CD4-positive, CD25-positive, alpha-beta regulatory T cell (primary cell): ENCODE measurements at regions not wholly inside any gene's neighbourhood (a gene's known extent, or its start where the extent isn't known, plus 50 kb on each side); places are given as distances from the start of the nearest gene placed in this dataset.

Experiments
- ATAC-seq, 2 donors: fragments of 150-1000 bp; cut with Tn5 transposase; one replicate each; pipeline ENCODE4 v1.10.0; 2021; ENCODE audit warnings: low read depth in 2 of 2, moderate number of reproducible peaks in 2 of 2, moderate library complexity in 1 of 2
- DNase-seq, 3 donors: peaks; one replicate each; pipeline versions ENCODE4 v3.0.0 to v3.0.0-alpha.2; 2012 to 2022; ENCODE audit warnings: mixed read lengths in 1 of 3
- H3K27ac ChIP-seq: one replicate; pipeline ENCODE4 v1.7.0; 2013; ENCODE audit warnings: mild to moderate bottlenecking, low read length; ENCODE audit not compliant: insufficient read depth, poor library complexity, severe bottlenecking
- H3K27me3 ChIP-seq: one replicate; pipeline ENCODE4 v1.7.0; 2013; ENCODE audit warnings: low read length; ENCODE audit not compliant: control insufficient read depth, insufficient read depth
- H3K36me3 ChIP-seq: one replicate; pipeline ENCODE4 v1.7.0; 2013; ENCODE audit warnings: mild to moderate bottlenecking, low read length, moderate library complexity; ENCODE audit not compliant: control insufficient read depth, insufficient read depth
- H3K4me1 ChIP-seq: 2 replicates; pipeline ENCODE4 v1.7.0; 2013; ENCODE audit warnings: mild to moderate bottlenecking, low read length; ENCODE audit not compliant: insufficient read depth, control insufficient read depth, poor library complexity, severe bottlenecking
- H3K4me3 ChIP-seq: one replicate; pipeline ENCODE4 v1.7.0; 2013; ENCODE audit warnings: low read depth, mild to moderate bottlenecking, low read length, moderate library complexity
- H3K9me3 ChIP-seq, 2 experiments: 1 replicate in 1 of 2; 2 replicates in 1 of 2; pipeline ENCODE4 v1.7.0; 2013; ENCODE audit warnings: low read length in 2 of 2, mild to moderate bottlenecking in 1 of 2, moderate library complexity in 1 of 2; ENCODE audit not compliant: control insufficient read depth in 2 of 2
- H3K27ac Mint-ChIP-seq, 3 donors: one replicate each; pipeline ENCODE4 v1.8.0; 2020 to 2022; ENCODE audit warnings: mild to moderate bottlenecking in 3 of 3, mixed read lengths in 3 of 3, moderate library complexity in 2 of 3
- H3K27me3 Mint-ChIP-seq: one replicate; pipeline ENCODE4 v1.8.0; 2022; ENCODE audit warnings: mild to moderate bottlenecking, mixed read lengths
- H3K36me3 Mint-ChIP-seq: one replicate; pipeline ENCODE4 v1.8.0; 2020; ENCODE audit warnings: mixed read lengths
- H3K4me1 Mint-ChIP-seq, 4 donors: one replicate each; pipeline ENCODE4 v1.8.0; 2020 to 2022; ENCODE audit warnings: mixed read lengths in 4 of 4, mild to moderate bottlenecking in 1 of 4
- H3K4me3 Mint-ChIP-seq, 4 donors: one replicate each; pipeline ENCODE4 v1.8.0; 2020 to 2022; ENCODE audit warnings: mild to moderate bottlenecking in 4 of 4, mixed read lengths in 4 of 4, moderate library complexity in 3 of 4
- H3K9me3 Mint-ChIP-seq, 7 donors: one replicate each; pipeline ENCODE4 v1.8.0; 2020 to 2022; ENCODE audit warnings: mixed read lengths in 7 of 7, mild to moderate bottlenecking in 3 of 7, moderate library complexity in 2 of 7

DNA sequence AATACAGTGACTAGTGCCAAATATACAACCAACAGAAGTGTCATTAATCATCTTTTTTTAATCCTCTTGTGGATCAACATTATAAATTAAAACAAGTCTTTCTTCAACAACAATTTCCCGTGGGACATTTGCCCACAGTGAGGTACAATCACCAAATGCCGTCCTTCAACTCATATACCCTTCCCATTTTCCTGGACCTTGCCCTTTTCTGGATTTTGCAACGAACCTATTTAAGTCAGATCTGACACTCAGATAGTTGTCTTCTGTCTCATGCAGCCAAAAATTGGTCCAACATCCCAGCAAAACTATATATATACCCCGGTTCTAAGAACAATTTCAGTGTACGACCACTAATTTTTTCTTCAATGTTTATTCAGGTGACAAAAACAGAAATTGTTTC is 324.0 kb downstream of the DSEL start:
- no peak for DNase-seq
- no peak overlapping the region for H3K4me3 Mint-ChIP-seq
- H3K9me3 Mint-ChIP-seq, result peaks cover 0 to 4% (median 0%) of the 10 kb centered on the region in 7 donors
- no peak overlapping the region for H3K27ac Mint-ChIP-seq
- Histone ChIP-seq H3K4me1 (no peaks in the 10 kb centered on the region), H3K27ac (no peak overlapping the region), H3K9me3 (no peaks in the 10 kb centered on the region), H3K36me3 (no peaks in the 10 kb centered on the region), H3K27me3 (no peaks in the 10 kb centered on the region), H3K4me3 (no peak overlapping the region)
- H3K36me3 Mint-ChIP-seq, result no peaks in the 10 kb centered on the region
- ATAC-seq, result no peak
- peaks cover 0 to 2% (median 0%) of the 10 kb centered on the region in 4 donors for H3K4me1 Mint-ChIP-seq
- H3K27me3 Mint-ChIP-seq, result no peaks in the 10 kb centered on the region

- no peaks in the 10 kb centered on the region for H3K4me1 Mint-ChIP-seq
Measured at GRCh38 chr18:67183398-67183797, 333.1 kb downstream of the DSEL start.

GRCh38 chr18:67179726-67180125 is 336.8 kb downstream of the DSEL start:
- no peaks in the 10 kb centered on the region for H3K27me3 Mint-ChIP-seq
- H3K9me3 ChIP-seq, result no peaks in the 10 kb centered on the region
- H3K4me1 Mint-ChIP-seq, result no peaks in the 10 kb centered on the region

More at GRCh38 chr18:67183398-67183797, 333.1 kb downstream of the DSEL start:
- Histone ChIP-seq H3K9me3 (no peaks in the 10 kb centered on the region), H3K4me1 (no peaks in the 10 kb centered on the region), H3K4me3 (no peak overlapping the region), H3K27me3 (no peaks in the 10 kb centered on the region), H3K36me3 (no peaks in the 10 kb centered on the region), H3K27ac (no peak overlapping the region)
- ATAC-seq, result no peak
- Mint-ChIP-seq H3K27ac (no peak overlapping the region), H3K4me3 (no peak overlapping the region), H3K27me3 (no peaks in the 10 kb centered on the region), H3K36me3 (no peaks in the 10 kb centered on the region), H3K9me3 (peaks cover 0 to 2% (median 0%) of the 10 kb centered on the region in 7 donors)
- DNase-seq, result no peak

GRCh38 chr18:67159662-67160061 is 356.9 kb downstream of the DSEL start:
- Histone ChIP-seq H3K4me3 (no peak overlapping the region), H3K36me3 (no peaks in the 10 kb centered on the region), H3K4me1 (no peaks in the 10 kb centered on the region), H3K27me3 (no peaks in the 10 kb centered on the region), H3K27ac (no peak overlapping the region), H3K9me3 (no peaks in the 10 kb centered on the region)
- no peaks in the 10 kb centered on the region for H3K27me3 Mint-ChIP-seq
- H3K27ac Mint-ChIP-seq, result no peak overlapping the region
- H3K4me1 Mint-ChIP-seq, result no peaks in the 10 kb centered on the region
- H3K4me3 Mint-ChIP-seq, result no peak overlapping the region
- H3K9me3 Mint-ChIP-seq, result peaks cover 0 to 3% (median 0%) of the 10 kb centered on the region in 7 donors
- no peak for ATAC-seq
- H3K36me3 Mint-ChIP-seq, result no peaks in the 10 kb centered on the region
- no peak for DNase-seq

More at GRCh38 chr18:67179726-67180125, 336.8 kb downstream of the DSEL start:
- Histone ChIP-seq H3K27me3 (no peaks in the 10 kb centered on the region), H3K27ac (no peak overlapping the region), H3K4me1 (no peaks in the 10 kb centered on the region), H3K36me3 (no peaks in the 10 kb centered on the region), H3K4me3 (no peak overlapping the region)
- DNase-seq (no peak), ATAC-seq (no peak)
- Mint-ChIP-seq H3K36me3 (no peaks in the 10 kb centered on the region), H3K9me3 (peaks cover 0 to 4% (median 0%) of the 10 kb centered on the region in 7 donors), H3K4me3 (no peak overlapping the region), H3K27ac (no peak overlapping the region)

- Histone ChIP-seq H3K4me1 (no peaks in the 10 kb centered on the region), H3K4me3 (no peak overlapping the region), H3K27ac (no peak overlapping the region), H3K9me3 (no peaks in the 10 kb centered on the region), H3K36me3 (no peaks in the 10 kb centered on the region), H3K27me3 (no peaks in the 10 kb centered on the region)
- Mint-ChIP-seq H3K4me3 (no peak overlapping the region), H3K27me3 (no peaks in the 10 kb centered on the region), H3K36me3 (no peaks in the 10 kb centered on the region), H3K4me1 (no peaks in the 10 kb centered on the region), H3K27ac (no peak overlapping the region), H3K9me3 (peaks cover 0 to 3% (median 0%) of the 10 kb centered on the region in 7 donors)
- no peak for DNase-seq
- no peak for ATAC-seq
Measured at GRCh38 chr18:67154979-67155378, 361.5 kb downstream of the DSEL start.

- no peaks in the 10 kb centered on the region for H3K36me3 ChIP-seq
- Mint-ChIP-seq H3K36me3 (no peaks in the 10 kb centered on the region), H3K4me3 (no peak overlapping the region), H3K27me3 (no peaks in the 10 kb centered on the region), H3K4me1 (no peaks in the 10 kb centered on the region), H3K9me3 (peaks cover 0 to 7% (median 1%) of the 10 kb centered on the region in 7 donors), H3K27ac (no peak overlapping the region)
- no peaks in the 10 kb centered on the region for H3K4me1 ChIP-seq
- no peaks in the 10 kb centered on the region for H3K9me3 ChIP-seq
- ATAC-seq (no peak), DNase-seq (no peak)
- H3K4me3 ChIP-seq, result no peak overlapping the region
- no peaks in the 10 kb centered on the region for H3K27me3 ChIP-seq
- H3K27ac ChIP-seq, result no peak overlapping the region
Measured at GRCh38 chr18:67151366-67151765, 365.2 kb downstream of the DSEL start.

DNA sequence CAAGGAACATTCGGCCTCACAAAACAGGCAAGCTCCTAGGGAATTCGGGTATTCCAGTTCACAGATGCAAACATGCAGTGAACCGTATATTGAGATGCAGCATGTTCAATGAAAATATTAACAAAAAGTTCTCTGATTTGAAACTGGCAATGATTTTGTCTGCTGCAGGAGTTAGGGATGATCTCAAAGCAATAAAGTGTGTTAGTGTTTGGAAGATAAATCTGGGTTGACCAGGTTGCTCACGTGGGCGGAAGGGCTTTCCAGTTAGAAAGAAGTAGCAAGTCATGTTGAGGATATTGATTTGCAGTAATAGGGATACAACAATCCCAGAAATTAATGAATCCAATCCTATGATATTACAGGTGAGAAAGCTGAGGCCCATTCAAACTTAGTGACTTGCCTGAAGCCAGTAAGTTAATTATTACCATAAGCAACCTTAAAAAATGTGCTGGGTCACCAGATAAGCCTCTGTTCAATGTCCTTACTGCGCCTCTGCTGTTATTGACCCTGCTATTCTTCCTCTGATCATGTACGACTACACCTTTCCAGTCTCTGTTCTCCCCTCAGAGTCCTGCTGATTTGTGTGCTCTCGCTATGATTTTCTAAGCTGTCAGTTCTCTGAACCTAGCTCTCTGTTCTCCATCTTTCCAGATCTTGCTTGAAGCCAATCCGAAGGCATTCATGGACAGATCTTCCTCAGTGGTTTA is 370.8 kb downstream of the DSEL start:
- no peaks in the 10 kb centered on the region for H3K27me3 Mint-ChIP-seq
- DNase-seq (no peak), ATAC-seq (no peak)
- no peaks in the 10 kb centered on the region for H3K4me1 Mint-ChIP-seq
- no peaks in the 10 kb centered on the region for H3K4me1 ChIP-seq
- no peaks in the 10 kb centered on the region for H3K36me3 ChIP-seq
- H3K9me3 Mint-ChIP-seq, result peaks cover 0 to 7% (median 1%) of the 10 kb centered on the region in 7 donors
- no peaks in the 10 kb centered on the region for H3K36me3 Mint-ChIP-seq
- no peaks in the 10 kb centered on the region for H3K27me3 ChIP-seq
- no peak overlapping the region for H3K27ac Mint-ChIP-seq
- no peak overlapping the region for H3K4me3 ChIP-seq
- H3K9me3 ChIP-seq, result no peaks in the 10 kb centered on the region
- no peak overlapping the region for H3K27ac ChIP-seq
- no peak overlapping the region for H3K4me3 Mint-ChIP-seq

- Histone ChIP-seq H3K27ac (no peak overlapping the region), H3K9me3 (no peaks in the 10 kb centered on the region), H3K36me3 (no peaks in the 10 kb centered on the region), H3K4me3 (no peak overlapping the region), H3K27me3 (no peaks in the 10 kb centered on the region), H3K4me1 (no peaks in the 10 kb centered on the region)
- ATAC-seq (no peak), DNase-seq (no peak)
- Mint-ChIP-seq H3K4me3 (no peak overlapping the region), H3K36me3 (no peaks in the 10 kb centered on the region), H3K4me1 (no peaks in the 10 kb centered on the region), H3K27ac (no peak overlapping the region), H3K27me3 (no peaks in the 10 kb centered on the region), H3K9me3 (peaks cover 0 to 7% (median 2%) of the 10 kb centered on the region in 7 donors)
Measured at GRCh38 chr18:67144329-67144728, 372.2 kb downstream of the DSEL start.
